H1 (cell line): ENCODE measurements at regions not wholly inside any gene's neighbourhood (a gene's known extent, or its start where the extent isn't known, plus 50 kb on each side); places are given as distances from the start of the nearest gene placed in this dataset.

Source experiments
- CTCF ChIA-PET: fragments of 300-600 bp; sonication (Branson Sonifier 250); formaldehyde crosslinking; loops from one replicate; lab custom pipeline; 2021; ENCODE audit not compliant: partially characterized antibody; lab: Charles Lee
- POLR2A ChIA-PET: fragments of 300-600 bp; sonication (Branson Sonifier 250); formaldehyde crosslinking; loops from one replicate; lab custom pipeline; 2021; ENCODE audit warnings: inconsistent platforms; ENCODE audit not compliant: partially characterized antibody; lab: Charles Lee
- DNase-seq, 2 experiments: peaks; one replicate each; pipeline versions ENCODE4 v3.0.0 to v3.0.0-alpha.2; 2010 to 2022; ENCODE audit warnings: low spot score in 2 of 2, low read depth in 1 of 2, mixed read lengths in 1 of 2
- FAIRE-seq: peaks from 2 replicates; lab custom pipeline; 2011; peaks lifted over from hg19 to GRCh38; lab: Jason Lieb, UNC
- H2AFZ ChIP-seq: 2 replicates; pipeline ENCODE4 v1.8.1; 2012; ENCODE audit warnings: low read length, inconsistent platforms
- H2AK5ac ChIP-seq: 2 replicates; pipeline ENCODE4 v1.6.1; 2013; ENCODE audit warnings: low read depth, low read length
- H2BK120ac ChIP-seq: replicated peaks from 2 replicates; pipeline ENCODE3; 2013; ENCODE audit warnings: low read depth, low read length, inconsistent platforms
- H2BK12ac ChIP-seq: 2 replicates; pipeline ENCODE4 v1.6.1; 2013; ENCODE audit warnings: low read depth, low read length
- H2BK15ac ChIP-seq: 2 replicates; pipeline ENCODE4 v1.6.1; 2013; ENCODE audit warnings: low read length
- H2BK20ac ChIP-seq: 2 replicates; pipeline ENCODE4 v1.6.1; 2013; ENCODE audit warnings: low read length
- H2BK5ac ChIP-seq: 2 replicates; pipeline ENCODE4 v1.6.1; 2013; ENCODE audit warnings: low read depth, low read length
- H3K14ac ChIP-seq: 2 replicates; pipeline ENCODE4 v1.6.1; 2013; ENCODE audit warnings: inconsistent platforms; ENCODE audit not compliant: insufficient read length
- H3K18ac ChIP-seq: 2 replicates; pipeline ENCODE4 v1.6.1; 2013; ENCODE audit warnings: low read length; ENCODE audit errors: extremely low read depth
- H3K23ac ChIP-seq: 2 replicates; pipeline ENCODE4 v1.6.1; 2013; ENCODE audit warnings: inconsistent platforms; ENCODE audit not compliant: insufficient read length
- H3K23me2 ChIP-seq: 2 replicates; pipeline ENCODE4 v1.6.1; 2013; ENCODE audit warnings: low read depth, low read length
- H3K27ac ChIP-seq: 2 replicates; pipeline ENCODE4 v1.6.1; 2011; ENCODE audit warnings: low read depth, low read length, inconsistent platforms
- H3K27me3 ChIP-seq, 4 experiments: replicated peaks in 1 of 4; 1 replicate in 1 of 4; 2 replicates in 3 of 4; pipeline versions ENCODE4 v1.6.1 to v1.8.1; 2011 to 2013; ENCODE audit warnings: low read length in 3 of 4, mild to moderate bottlenecking in 3 of 4, inconsistent platforms in 2 of 4, mixed read lengths in 2 of 4, moderate library complexity in 1 of 4; ENCODE audit not compliant: control insufficient read depth in 3 of 4, insufficient read depth in 3 of 4; ENCODE audit errors: extremely low read depth in 1 of 4
- H3K36me3 ChIP-seq, 4 experiments: 2 replicates each; pipeline versions ENCODE4 v1.6.1 to v1.8.1; 2011 to 2013; ENCODE audit warnings: mild to moderate bottlenecking in 4 of 4, low read length in 3 of 4, moderate library complexity in 2 of 4, control low read depth in 1 of 4, inconsistent platforms in 1 of 4; ENCODE audit not compliant: insufficient read depth in 4 of 4, control insufficient read depth in 2 of 4
- H3K4ac ChIP-seq: replicated peaks from 2 replicates; pipeline ENCODE3; 2013; ENCODE audit warnings: low read length, low read depth, mixed read lengths, inconsistent platforms; ENCODE audit not compliant: insufficient read length
- H3K4me1 ChIP-seq, 4 experiments: replicated peaks in 1 of 4; 1 replicate in 1 of 4; 2 replicates in 3 of 4; pipeline versions ENCODE4 v1.6.1 to v1.8.1; 2011 to 2013; ENCODE audit warnings: low read length in 3 of 4, inconsistent platforms in 2 of 4, mixed read lengths in 1 of 4; ENCODE audit not compliant: insufficient read depth in 4 of 4, control insufficient read depth in 3 of 4
- H3K4me2 ChIP-seq, 2 experiments: 2 replicates each; pipeline versions ENCODE4 v1.6.1 to v1.8.1; 2011 to 2013; ENCODE audit warnings: low read depth in 2 of 2, low read length in 2 of 2, control low read depth in 1 of 2, inconsistent platforms in 1 of 2, mild to moderate bottlenecking in 1 of 2; ENCODE audit not compliant: insufficient read depth in 1 of 2
- H3K4me3 ChIP-seq, 4 experiments: fragments of 200-600, 300-600 bp in 1 of 4; sonication (generic), shearing (Covaris generic), sonication (Bioruptor Twin) in 1 of 4; 2 replicates each; pipeline versions ENCODE4 v1.5.1 to v1.8.1; 2011 to 2016; ENCODE audit warnings: low read length in 4 of 4, low read depth in 3 of 4, control low read depth in 2 of 4, inconsistent platforms in 2 of 4, mild to moderate bottlenecking in 2 of 4, mixed read lengths in 1 of 4, moderate library complexity in 1 of 4; ENCODE audit not compliant: insufficient read depth in 2 of 4; ENCODE audit errors: extremely low read depth in 1 of 4
- H3K56ac ChIP-seq: replicated peaks from 2 replicates; pipeline ENCODE3; 2013; ENCODE audit warnings: low read depth, mild to moderate bottlenecking, mixed read lengths, low read length, inconsistent platforms; ENCODE audit not compliant: insufficient read length
- H3K79me1 ChIP-seq: 2 replicates; pipeline ENCODE4 v1.6.1; 2013; ENCODE audit warnings: low read depth, low read length, control low read depth
- H3K79me2 ChIP-seq, 2 experiments: 2 replicates each; pipeline versions ENCODE4 v1.6.1 to v1.8.1; 2012 to 2013; ENCODE audit warnings: low read length in 2 of 2, mild to moderate bottlenecking in 2 of 2, inconsistent platforms in 1 of 2; ENCODE audit not compliant: insufficient read depth in 2 of 2, control insufficient read depth in 1 of 2
- H3K9ac ChIP-seq, 4 experiments: replicated peaks in 1 of 4; 1 replicate in 1 of 4; 2 replicates in 3 of 4; pipeline versions ENCODE4 v1.6.1 to v1.8.1; 2011 to 2013; ENCODE audit warnings: low read depth in 3 of 4, low read length in 3 of 4, control low read depth in 2 of 4, mild to moderate bottlenecking in 2 of 4, moderate library complexity in 2 of 4, inconsistent platforms in 1 of 4; ENCODE audit errors: extremely low read depth in 1 of 4
- H3K9me3 ChIP-seq, 2 experiments: 2 replicates each; pipeline versions ENCODE4 v1.6.1 to v1.8.1; 2012 to 2013; ENCODE audit warnings: mild to moderate bottlenecking in 2 of 2, moderate library complexity in 2 of 2, control low read depth in 1 of 2, inconsistent platforms in 1 of 2, low read depth in 1 of 2, low read length in 1 of 2, mixed read lengths in 1 of 2; ENCODE audit not compliant: insufficient read depth in 2 of 2
- H4K20me1 ChIP-seq, 2 experiments: replicated peaks in 1 of 2; 2 replicates each; pipeline versions ENCODE3 to v1.8.1; 2011 to 2013; ENCODE audit warnings: inconsistent platforms in 2 of 2, low read length in 2 of 2, mild to moderate bottlenecking in 1 of 2; ENCODE audit not compliant: insufficient read depth in 2 of 2, control insufficient read depth in 1 of 2
- H4K5ac ChIP-seq: 2 replicates; pipeline ENCODE4 v1.6.1; 2013; ENCODE audit warnings: low read length, low read depth, mixed read lengths, inconsistent platforms; ENCODE audit not compliant: insufficient read length
- H4K8ac ChIP-seq: 2 replicates; pipeline ENCODE4 v1.8.0; 2013; ENCODE audit warnings: mild to moderate bottlenecking, moderate library complexity, low read length, inconsistent platforms; ENCODE audit not compliant: insufficient read depth; ENCODE audit errors: extremely low read depth
- H4K91ac ChIP-seq: replicated peaks from 2 replicates; pipeline ENCODE3; 2013; ENCODE audit warnings: low read length, mixed read lengths, inconsistent platforms; ENCODE audit not compliant: insufficient read length
- CHD1 ChIP-seq: IDR thresholded peaks from 2 replicates; pipeline ENCODE4 v1.6.1; 2012; ENCODE audit warnings: low read depth, low read length, improper control_type of control experiment
- CTBP2 ChIP-seq: IDR thresholded peaks from 2 replicates; pipeline ENCODE4 v1.7.0; 2011; ENCODE audit warnings: borderline replicate concordance, mild to moderate bottlenecking, moderate library complexity, mixed read lengths, low read length; ENCODE audit not compliant: insufficient read depth, insufficient read length
- FOSL1 ChIP-seq: IDR thresholded peaks from 2 replicates; pipeline ENCODE4 v1.6.1; 2011; ENCODE audit warnings: mild to moderate bottlenecking, low read depth, low read length, moderate library complexity; ENCODE audit not compliant: insufficient read depth
- HDAC2 ChIP-seq, 2 experiments: fragments of 300-600 bp in 1 of 2; sonication (generic) in 1 of 2; IDR thresholded peaks; 2 replicates each; pipeline ENCODE4 v1.6.1; 2011 to 2012; ENCODE audit warnings: low read depth in 2 of 2, low read length in 2 of 2, mild to moderate bottlenecking in 2 of 2, moderate library complexity in 2 of 2, borderline replicate concordance in 1 of 2, inconsistent platforms in 1 of 2
- HDAC6 ChIP-seq: IDR thresholded peaks from one replicate; pipeline ENCODE4 v1.7.1; 2012; ENCODE audit warnings: low read depth, mild to moderate bottlenecking, inconsistent platforms, low read length, moderate library complexity
- KDM4A ChIP-seq: IDR thresholded peaks from one replicate; pipeline ENCODE4 v1.7.1; 2012; ENCODE audit warnings: low read depth, mild to moderate bottlenecking, moderate library complexity, low read length, inconsistent platforms; ENCODE audit not compliant: severe bottlenecking
- MAFK ChIP-seq: IDR thresholded peaks from 2 replicates; pipeline ENCODE4 v1.6.1; 2012; ENCODE audit warnings: low read depth, mild to moderate bottlenecking, improper control_type of control experiment, low read length
- PHF8 ChIP-seq: fragments of 200-600 bp; sonication (generic); conservative IDR thresholded peaks from 2 replicates; pipeline ENCODE4 v1.7.1; 2012; ENCODE audit warnings: low read depth, mild to moderate bottlenecking, inconsistent platforms, low read length, moderate library complexity
- POU5F1 ChIP-seq: IDR thresholded peaks from 2 replicates; pipeline ENCODE4 v1.6.1; 2011; ENCODE audit warnings: low read depth, mild to moderate bottlenecking, low read length, moderate library complexity
- RNF2 ChIP-seq: fragments of 200-900, 300-1000 bp; sonication (generic); IDR thresholded peaks from 2 replicates; pipeline ENCODE4 v1.7.1; 2016; ENCODE audit warnings: borderline replicate concordance, low read depth, mild to moderate bottlenecking, antibody characterized with exemption, low read length; ENCODE audit not compliant: poor library complexity, severe bottlenecking; ENCODE audit errors: missing control alignments
- TBP ChIP-seq: IDR thresholded peaks from 2 replicates; pipeline ENCODE4 v1.6.1; 2011; ENCODE audit warnings: low read depth, low read length, improper control_type of control experiment
- YY1 ChIP-seq: IDR thresholded peaks from 2 replicates; pipeline ENCODE4 v1.6.1; 2011; ENCODE audit warnings: low read depth, mild to moderate bottlenecking, low read length
- WGBS, 2 experiments: shearing (Covaris generic) in 1 of 2; methylation state at CpG; one replicate each; pipeline versions ENCODE4 v1.1.6 to v1.1.7; 2013 to 2015; ENCODE audit warnings: low lambda C conversion rate in 2 of 2, mixed read lengths in 2 of 2, inconsistent platforms in 1 of 2, low coverage in 1 of 2, missing lambda C conversion rate in 1 of 2; ENCODE audit not compliant: insufficient replicate concordance in 2 of 2, insufficient coverage in 1 of 2, insufficient read length in 1 of 2; ENCODE audit errors: extremely low coverage in 1 of 2, missing lambda C conversion rate in 1 of 2; 5-methylcytosine and 5-hydroxymethylcytosine counted together

DNA sequence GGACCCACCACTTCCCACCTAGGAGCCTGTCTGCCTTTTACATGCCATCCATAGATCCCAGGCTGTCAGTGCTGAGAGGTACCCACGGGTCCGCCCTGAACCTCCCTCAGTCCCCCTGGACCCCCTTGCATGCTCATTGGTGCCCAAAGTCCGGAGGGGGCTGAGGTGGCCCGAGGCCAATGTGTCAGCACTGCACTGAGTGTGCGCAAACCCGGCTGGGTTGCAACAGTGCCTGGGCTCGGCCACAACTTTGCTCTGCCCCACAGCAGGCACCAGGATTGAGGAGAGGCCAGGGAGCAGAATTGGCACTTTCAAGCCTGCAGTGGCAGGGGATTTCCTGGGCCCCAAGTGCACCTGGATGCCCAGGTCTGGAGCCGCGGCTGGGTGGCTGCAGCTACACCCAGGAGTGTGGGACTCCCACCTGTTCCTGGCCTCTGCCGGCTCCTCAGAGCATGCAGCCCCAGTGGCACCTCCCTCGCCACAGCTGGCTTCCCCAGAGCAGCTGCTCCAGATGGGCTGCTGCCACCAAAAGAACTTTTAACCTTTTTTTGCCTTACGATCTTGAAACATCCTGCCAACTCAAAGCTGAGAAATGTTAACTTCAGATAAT is 837.0 kb downstream of the SLITRK6 start:
- no peaks in the 10 kb centered on the region for H3K23me2 ChIP-seq
- H2BK15ac ChIP-seq: no peak overlapping the region
- H2BK12ac ChIP-seq: no peak overlapping the region
- H3K27me3 ChIP-seq: no peaks in the 10 kb centered on the region
- no peak overlapping the region for H3K4me2 ChIP-seq
- WGBS, 2 experiments: 90% methylated on average over 12 of the region's 12 CpGs; no CpG with 5 or more reads in 1 of the 2 experiments
- no peak overlapping the region for H2BK5ac ChIP-seq
- DNase-seq (no peak), FAIRE-seq (no peak)
- POLR2A ChIA-PET: no interaction called here
- no peaks in the 10 kb centered on the region for H3K4me1 ChIP-seq
- no peak overlapping the region for H4K91ac ChIP-seq
- no peaks in the 10 kb centered on the region for H3K79me1 ChIP-seq
- no peak overlapping the region for H4K5ac ChIP-seq
- H2BK20ac ChIP-seq: no peak overlapping the region
- no peaks in the 10 kb centered on the region for H4K20me1 ChIP-seq
- no peak overlapping the region for H3K4ac ChIP-seq
- no peak overlapping the region for H3K27ac ChIP-seq
- H4K8ac ChIP-seq: no peak overlapping the region; the same call in 1 of the 2 replicates
- no peak overlapping the region for H3K9ac ChIP-seq
- no peak overlapping the region for H3K56ac ChIP-seq
- H3K18ac ChIP-seq: no peak overlapping the region
- no peaks in the 10 kb centered on the region for H3K79me2 ChIP-seq
- no peak overlapping the region for H2AFZ ChIP-seq
- no peak overlapping the region for H2BK120ac ChIP-seq
- no peak overlapping the region for H3K14ac ChIP-seq
- CTCF ChIA-PET: interaction anchor here (0.9 to 1.2 kb wide), 3 partner anchors 13 to 26 kb away, joined by 3 to 4 read pairs (median 3); no protein-coding TSS in a partner anchor
- no peak overlapping the region for H3K23ac ChIP-seq
- peaks cover 0 to 4% of the 10 kb centered on the region in 2 experiments; a peak in 1 of 4 replicates for H3K9me3 ChIP-seq
- no peak overlapping the region for H3K4me3 ChIP-seq
- no peak overlapping the region for H2AK5ac ChIP-seq
- no peaks in the 10 kb centered on the region for H3K36me3 ChIP-seq
- TF ChIP-seq CHD1 (no peak), HDAC2 (IDR thresholded peaks at IDR 0.05; ENCODE audit: borderline replicate concordance in 1 of 2, low read depth in 2 of 2, low read length in 2 of 2) (no peak), HDAC6 (no peak), POU5F1 (no peak), MAFK (no peak), RNF2 (no peak), FOSL1 (no peak), PHF8 (no peak), YY1 (no peak), KDM4A (no peak), TBP (no peak), CTBP2 (no peak)
